ENCODE measurements at regions not wholly inside any gene's neighbourhood (a gene's known extent, or its start where the extent isn't known, plus 50 kb on each side); places are given as distances from the start of the nearest gene placed in this dataset.

- TF ChIP-seq CTCF (conservative IDR thresholded peaks at IDR 0.05; ENCODE audit: low read depth, low read length) (no peak), SMC3 (IDR thresholded peaks at IDR 0.05; ENCODE audit: low read depth, low read length) (no peak), RFX5 (IDR thresholded peaks at IDR 0.05; ENCODE audit: low read depth, low read length) (no peak), POLR2A (IDR thresholded peaks at IDR 0.05; ENCODE audit: low read depth, low read length) (no peak)
Measured at GRCh38 chr7:45394117-45394708, 180.0 kb upstream of the ADCY1 start.
